ENCODE measurements at regions not wholly inside any gene's neighbourhood (a gene's known extent, or its start where the extent isn't known, plus 50 kb on each side); places are given as distances from the start of the nearest gene placed in this dataset.

DNA sequence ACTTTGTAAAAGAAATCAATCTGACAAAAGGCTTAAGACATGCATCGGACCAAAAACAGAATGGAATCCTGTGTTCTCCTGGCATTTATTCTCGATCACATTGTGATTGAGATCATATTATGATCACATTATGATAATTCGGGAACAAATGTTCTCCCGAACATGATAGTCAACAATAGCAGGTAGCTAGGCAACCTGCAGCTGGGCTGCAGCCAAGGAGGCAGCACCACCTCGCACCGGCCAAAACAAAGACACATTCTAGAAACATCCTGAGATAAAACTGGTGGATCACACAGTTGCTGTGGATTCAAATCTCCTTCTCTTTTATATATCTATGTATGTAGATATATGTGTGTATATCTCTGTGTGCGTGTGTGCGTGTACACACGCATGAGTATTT is 480.6 kb upstream of the CYLC2 start:
- TF ChIP-seq POLR2A (IDR thresholded peaks at IDR 0.05) = no peak
- TF ChIP-seq, protein P1, sequence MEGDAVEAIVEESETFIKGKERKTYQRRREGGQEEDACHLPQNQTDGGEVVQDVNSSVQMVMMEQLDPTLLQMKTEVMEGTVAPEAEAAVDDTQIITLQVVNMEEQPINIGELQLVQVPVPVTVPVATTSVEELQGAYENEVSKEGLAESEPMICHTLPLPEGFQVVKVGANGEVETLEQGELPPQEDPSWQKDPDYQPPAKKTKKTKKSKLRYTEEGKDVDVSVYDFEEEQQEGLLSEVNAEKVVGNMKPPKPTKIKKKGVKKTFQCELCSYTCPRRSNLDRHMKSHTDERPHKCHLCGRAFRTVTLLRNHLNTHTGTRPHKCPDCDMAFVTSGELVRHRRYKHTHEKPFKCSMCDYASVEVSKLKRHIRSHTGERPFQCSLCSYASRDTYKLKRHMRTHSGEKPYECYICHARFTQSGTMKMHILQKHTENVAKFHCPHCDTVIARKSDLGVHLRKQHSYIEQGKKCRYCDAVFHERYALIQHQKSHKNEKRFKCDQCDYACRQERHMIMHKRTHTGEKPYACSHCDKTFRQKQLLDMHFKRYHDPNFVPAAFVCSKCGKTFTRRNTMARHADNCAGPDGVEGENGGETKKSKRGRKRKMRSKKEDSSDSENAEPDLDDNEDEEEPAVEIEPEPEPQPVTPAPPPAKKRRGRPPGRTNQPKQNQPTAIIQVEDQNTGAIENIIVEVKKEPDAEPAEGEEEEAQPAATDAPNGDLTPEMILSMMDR (IDR thresholded peaks at IDR 0.05) = no peak

Measured in uterus (tissue), 2 donors.